Liver (tissue), 8 donors: ENCODE measurements at regions not wholly inside any gene's neighbourhood (a gene's known extent, or its start where the extent isn't known, plus 50 kb on each side); places are given as distances from the start of the nearest gene placed in this dataset.
A peak's percentile ranks its signal among the peaks of the same experiment; 100 is the strongest.

ENCODE experiments used
- DNase-seq: peaks from one replicate; pipeline ENCODE4 v3.0.0-alpha.2; 2017; ENCODE audit warnings: low spot score
- H3K27ac ChIP-seq, 2 donors: one replicate each; pipeline ENCODE4 v1.7.0; 2013; ENCODE audit warnings: inconsistent platforms in 2 of 2, low read length in 2 of 2, control low read depth in 1 of 2, low read depth in 1 of 2, mild to moderate bottlenecking in 1 of 2
- H3K27me3 ChIP-seq, 4 donors: one replicate each; pipeline versions ENCODE4 v1.6.1 to v1.7.0; 2013; ENCODE audit warnings: low read length in 3 of 4, inconsistent platforms in 1 of 4, mild to moderate bottlenecking in 1 of 4, moderate library complexity in 1 of 4; ENCODE audit not compliant: control insufficient read depth in 4 of 4, insufficient read depth in 4 of 4
- H3K36me3 ChIP-seq, 4 donors: one replicate each; pipeline versions ENCODE4 v1.6.1 to v1.7.0; 2013; ENCODE audit warnings: low read length in 3 of 4, mild to moderate bottlenecking in 3 of 4, low read depth in 1 of 4, moderate library complexity in 1 of 4; ENCODE audit not compliant: control insufficient read depth in 4 of 4, insufficient read depth in 3 of 4
- H3K4me1 ChIP-seq, 4 donors: one replicate each; pipeline versions ENCODE4 v1.6.1 to v1.7.0; 2013; ENCODE audit warnings: low read length in 3 of 4, mild to moderate bottlenecking in 3 of 4, moderate library complexity in 1 of 4; ENCODE audit not compliant: control insufficient read depth in 4 of 4, insufficient read depth in 4 of 4
- H3K4me3 ChIP-seq, 3 donors: one replicate each; pipeline versions ENCODE4 v1.6.1 to v1.7.0; 2013; ENCODE audit warnings: low read length in 3 of 3, control low read depth in 1 of 3, low read depth in 1 of 3, mild to moderate bottlenecking in 1 of 3
- H3K9ac ChIP-seq, 2 donors: one replicate each; pipeline ENCODE4 v1.7.0; 2013; ENCODE audit warnings: low read length in 2 of 2, mild to moderate bottlenecking in 2 of 2, moderate library complexity in 2 of 2, control low read depth in 1 of 2, low read depth in 1 of 2
- H3K9me3 ChIP-seq, 4 donors: one replicate each; pipeline versions ENCODE4 v1.6.1 to v1.7.0; 2013; ENCODE audit warnings: low read length in 3 of 4; ENCODE audit not compliant: control insufficient read depth in 4 of 4
- CTCF ChIP-seq: fragments of 150-350 bp; IDR thresholded peaks from 2 replicates; pipeline ENCODE4 v1.5.1; 2017; ENCODE audit warnings: improper control_type of control experiment, low read depth, low read length; ENCODE audit not compliant: missing input control
- EGR1 ChIP-seq, 2 donors: IDR thresholded peaks; 2 replicates each; pipeline ENCODE4 v1.6.1; 2016 to 2018; ENCODE audit warnings: antibody characterized with exemption in 2 of 2, low read depth in 2 of 2
- FOXA1 ChIP-seq: IDR thresholded peaks from 2 replicates; pipeline ENCODE4 v1.6.1; 2016; ENCODE audit warnings: antibody characterized with exemption
- FOXA2 ChIP-seq: IDR thresholded peaks from 2 replicates; pipeline ENCODE4 v1.6.1; 2016; ENCODE audit warnings: antibody characterized with exemption
- GABPA ChIP-seq, 2 donors: IDR thresholded peaks in 1 of 2; conservative IDR thresholded peaks in 1 of 2; 2 replicates each; pipeline ENCODE4 v1.6.1; 2016; ENCODE audit warnings: antibody characterized with exemption in 2 of 2, mild to moderate bottlenecking in 1 of 2, moderate library complexity in 1 of 2
- HNF4A ChIP-seq, 2 donors: conservative IDR thresholded peaks; 2 replicates each; pipeline ENCODE4 v1.6.1; 2016; ENCODE audit warnings: antibody characterized with exemption in 2 of 2, mild to moderate bottlenecking in 2 of 2
- HNF4G ChIP-seq: IDR thresholded peaks from 2 replicates; pipeline ENCODE4 v1.6.1; 2016; ENCODE audit warnings: antibody characterized with exemption
- JUND ChIP-seq, 2 donors: IDR thresholded peaks; 2 replicates each; pipeline ENCODE4 v1.6.1; 2016; ENCODE audit warnings: antibody characterized with exemption in 2 of 2
- MAX ChIP-seq: IDR thresholded peaks from 2 replicates; pipeline ENCODE4 v1.6.1; 2016; ENCODE audit warnings: antibody characterized with exemption
- RAD21 ChIP-seq, 2 donors: IDR thresholded peaks; 2 replicates each; pipeline ENCODE4 v1.6.1; 2016; ENCODE audit warnings: antibody characterized with exemption in 2 of 2, mild to moderate bottlenecking in 2 of 2
- RXRA ChIP-seq, 2 donors: IDR thresholded peaks; 2 replicates each; pipeline ENCODE4 v1.6.1; 2017 to 2018; ENCODE audit warnings: antibody characterized with exemption in 2 of 2, mild to moderate bottlenecking in 1 of 2
- SP1 ChIP-seq: IDR thresholded peaks from 2 replicates; pipeline ENCODE4 v1.6.1; 2018; ENCODE audit warnings: antibody characterized with exemption, mild to moderate bottlenecking
- TAF1 ChIP-seq: conservative IDR thresholded peaks from 2 replicates; pipeline ENCODE4 v1.6.1; 2016; ENCODE audit warnings: antibody characterized with exemption, mild to moderate bottlenecking
- YY1 ChIP-seq: IDR thresholded peaks from 2 replicates; pipeline ENCODE4 v1.6.1; 2016; ENCODE audit warnings: antibody characterized with exemption, mild to moderate bottlenecking
- ZBTB33 ChIP-seq: IDR thresholded peaks from 2 replicates; pipeline ENCODE4 v1.6.1; 2016; ENCODE audit warnings: antibody characterized with exemption
- WGBS: extraction: QIAGEN DNeasy Blood & Tissue Kit; methylation state at CpG from one replicate; pipeline ENCODE4 v1.1.7; 2013; 5-methylcytosine and 5-hydroxymethylcytosine counted together
- donor health status: healthy.
- donor health status: healthy.
- donor health status: healthy.
- donor health status: healthy.
- donor health status: healthy.

GRCh38 chr14:89641495-89642175 is 224.6 kb upstream of the FOXN3 start (continued):
- TF ChIP-seq GABPA (IDR thresholded peaks at IDR 0.05 in 1 of 2, conservative IDR thresholded peaks at IDR 0.05 in 1 of 2), result no peak
- peak; percentile 65 to 70 for TF ChIP-seq RXRA (IDR thresholded peaks at IDR 0.05)
- peak; percentile 53 to 61 for TF ChIP-seq RAD21 (IDR thresholded peaks at IDR 0.05)
- TF ChIP-seq TAF1, result no peak
- TF ChIP-seq FOXA1, result peak; percentile 51

- no peak for DNase-seq
- H3K9ac ChIP-seq, result no peak overlapping the region
- no peaks in the 10 kb centered on the region for H3K36me3 ChIP-seq
- H3K4me1 ChIP-seq, result peaks cover 0 to 10% (median 2%) of the 10 kb centered on the region in 4 donors
- no peaks in the 10 kb centered on the region for H3K27me3 ChIP-seq
- no peaks in the 10 kb centered on the region for H3K9me3 ChIP-seq
- TF ChIP-seq FOXA2 (no peak), CTCF (no peak), RAD21 (IDR thresholded peaks at IDR 0.05) (no peak), YY1 (no peak), SP1 (no peak), GABPA (IDR thresholded peaks at IDR 0.05 in 1 of 2, conservative IDR thresholded peaks at IDR 0.05 in 1 of 2) (no peak), MAX (no peak)
- H3K4me3 ChIP-seq, result no peak overlapping the region
- no peak overlapping the region for H3K27ac ChIP-seq
- WGBS, result 86% methylated on average over 2 of the region's 2 CpGs
These were observed 223.1 kb upstream of the FOXN3 start for GRCh38 chr14:89640141-89640540.

- 94% methylated on average over 1 of the region's 1 CpG for WGBS
- H3K27me3 ChIP-seq, result no peaks in the 10 kb centered on the region
- TF ChIP-seq EGR1 (IDR thresholded peaks at IDR 0.05; ENCODE audit: low read depth in 2 of 2), result no peak
- no peak for TF ChIP-seq ZBTB33
- TF ChIP-seq HNF4A (conservative IDR thresholded peaks at IDR 0.05), result no peak
- TF ChIP-seq FOXA1, result no peak
- no peak for TF ChIP-seq FOXA2
- TF ChIP-seq RXRA (IDR thresholded peaks at IDR 0.05), result no peak
- TF ChIP-seq RAD21 (IDR thresholded peaks at IDR 0.05), result no peak
- TF ChIP-seq JUND (IDR thresholded peaks at IDR 0.05), result no peak
- TF ChIP-seq YY1, result no peak
- no peak for TF ChIP-seq HNF4G
- TF ChIP-seq TAF1, result no peak
- TF ChIP-seq MAX, result no peak
- H3K27ac ChIP-seq, result no peak overlapping the region
- H3K4me3 ChIP-seq, result no peak overlapping the region
- no peak overlapping the region for H3K9ac ChIP-seq
- H3K9me3 ChIP-seq, result no peaks in the 10 kb centered on the region
- no peak for DNase-seq
- H3K36me3 ChIP-seq, result no peaks in the 10 kb centered on the region
- H3K4me1 ChIP-seq, result peaks cover 0 to 8% (median 2%) of the 10 kb centered on the region in 4 donors
These were observed 222.7 kb upstream of the FOXN3 start for GRCh38 chr14:89639687-89640086.
